Activated CD4-positive, alpha-beta T cell treated with anti-CD3 and anti-CD28 coated beads, Interleukin-2, amount 10 ng/mL, durations not matched to agents 7 days and 5 days (primary cell): ENCODE measurements at regions not wholly inside any gene's neighbourhood (a gene's known extent, or its start where the extent isn't known, plus 50 kb on each side); places are given as distances from the start of the nearest gene placed in this dataset.

Experiments
- CTCF ChIA-PET: fragments of 350-600 bp; sonication (Branson Sonifier 250); formaldehyde crosslinking; loops from one replicate; lab custom pipeline; 2021; ENCODE audit warnings: antibody characterized with exemption; lab: Charles Lee
- POLR2A ChIA-PET: fragments of 350-600 bp; sonication (Branson Sonifier 250); formaldehyde crosslinking; loops from one replicate; lab custom pipeline; 2021; ENCODE audit warnings: antibody characterized with exemption; lab: Charles Lee
- DNase-seq: peaks from one replicate; pipeline ENCODE4 v3.0.0-alpha.2; 2020
- H3K27ac Mint-ChIP-seq: one replicate; pipeline ENCODE4 v1.8.0; 2021; ENCODE audit warnings: mild to moderate bottlenecking, moderate library complexity, mixed read lengths
- H3K27me3 Mint-ChIP-seq: one replicate; pipeline ENCODE4 v1.8.0; 2021; ENCODE audit warnings: mixed read lengths
- H3K36me3 Mint-ChIP-seq: one replicate; pipeline ENCODE4 v1.8.0; 2021; ENCODE audit warnings: low read depth, mixed read lengths
- H3K4me1 Mint-ChIP-seq: one replicate; pipeline ENCODE4 v1.8.0; 2021; ENCODE audit warnings: mixed read lengths
- H3K4me3 Mint-ChIP-seq: one replicate; pipeline ENCODE4 v1.8.0; 2021; ENCODE audit warnings: mild to moderate bottlenecking, moderate library complexity, mixed read lengths
- H3K9me3 Mint-ChIP-seq: one replicate; pipeline ENCODE4 v1.8.0; 2021; ENCODE audit warnings: mixed read lengths

DNA sequence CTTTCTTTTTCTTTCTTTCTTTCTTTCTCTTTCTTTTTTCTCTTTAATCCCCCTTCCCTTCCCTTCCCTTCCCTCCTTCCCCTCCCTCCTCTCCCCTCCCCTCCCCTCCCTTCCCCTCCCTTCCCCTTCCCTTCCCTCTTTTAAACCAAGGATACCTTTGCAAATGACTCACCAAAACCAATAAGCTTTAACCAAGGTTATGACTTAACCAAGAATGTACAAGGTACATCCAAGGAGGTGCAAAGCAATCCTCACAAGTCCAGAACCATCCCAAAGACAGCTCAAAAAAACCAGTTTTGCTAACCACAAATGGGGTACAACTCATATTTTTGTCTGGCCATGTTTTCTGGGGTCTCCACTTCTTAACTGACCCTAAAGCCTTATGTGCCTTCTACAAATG, 174.7 kb upstream of the PPP1R2C start:
- POLR2A ChIA-PET: no interaction called here
- no peak for DNase-seq
- H3K4me1 Mint-ChIP-seq: peaks cover 27% of the 10 kb centered on the region
- CTCF ChIA-PET: no interaction called here
- H3K27ac Mint-ChIP-seq: no peak overlapping the region
- no peaks in the 10 kb centered on the region for H3K27me3 Mint-ChIP-seq
- peaks cover 14% of the 10 kb centered on the region for H3K36me3 Mint-ChIP-seq
- no peak overlapping the region for H3K4me3 Mint-ChIP-seq
- peaks cover 7% of the 10 kb centered on the region for H3K9me3 Mint-ChIP-seq

DNA sequence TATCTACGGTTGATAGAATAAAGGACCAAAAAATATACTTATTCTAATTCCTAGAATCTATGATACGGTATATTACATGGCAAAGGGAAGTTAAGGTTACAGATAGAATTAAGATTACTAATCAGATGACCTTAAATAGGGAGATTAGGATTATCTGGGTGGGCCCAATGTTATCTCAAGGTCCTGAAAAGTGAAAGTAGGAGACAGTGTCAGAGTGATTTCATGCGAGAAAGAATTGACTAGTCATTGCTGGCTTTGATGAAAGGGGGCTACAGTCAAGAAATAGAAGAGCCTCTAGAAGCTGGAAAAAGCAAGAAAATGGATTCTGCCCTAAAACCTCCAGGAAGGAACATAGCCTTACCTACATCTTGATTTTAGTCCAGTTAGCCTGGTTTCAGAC, 176.9 kb upstream of the PPP1R2C start:
- H3K27ac Mint-ChIP-seq: no peak overlapping the region
- ChIA-PET POLR2A (no interaction called here), CTCF (interaction anchor here (1.1 kb wide), 1 partner anchor 96 kb away, joined by 3 read pairs; no protein-coding TSS in a partner anchor)
- H3K4me1 Mint-ChIP-seq: peaks cover 15% of the 10 kb centered on the region
- no peak overlapping the region for H3K4me3 Mint-ChIP-seq
- H3K36me3 Mint-ChIP-seq: peaks cover 4% of the 10 kb centered on the region
- no peak for DNase-seq
- no peaks in the 10 kb centered on the region for H3K9me3 Mint-ChIP-seq
- no peaks in the 10 kb centered on the region for H3K27me3 Mint-ChIP-seq

DNA sequence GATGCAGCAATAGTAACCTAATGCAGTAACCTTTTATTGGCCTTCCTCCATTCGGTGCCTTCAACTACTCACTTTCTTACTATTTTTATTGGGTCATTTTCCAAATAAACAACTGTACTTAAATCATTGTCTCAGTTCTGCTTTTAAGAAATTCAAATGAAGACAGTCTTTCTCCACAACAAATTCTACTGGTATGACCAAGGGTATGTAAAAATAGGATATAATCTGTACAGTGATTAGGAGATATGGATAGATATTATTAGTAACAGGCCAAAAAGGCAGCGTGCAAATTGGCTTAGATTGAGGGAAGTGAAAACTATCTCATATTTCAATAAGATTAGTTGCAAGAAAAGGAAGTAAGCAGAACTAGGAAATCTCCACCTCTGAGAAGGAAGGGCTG, 177.4 kb upstream of the PPP1R2C start:
- Mint-ChIP-seq H3K4me1 (peaks cover 15% of the 10 kb centered on the region), H3K27me3 (no peaks in the 10 kb centered on the region), H3K4me3 (no peak overlapping the region), H3K36me3 (peaks cover 4% of the 10 kb centered on the region), H3K27ac (no peak overlapping the region), H3K9me3 (no peaks in the 10 kb centered on the region)
- ChIA-PET CTCF (interaction anchor here (1.0 to 1.1 kb wide), 2 partner anchors 12 to 96 kb away, joined by 3 read pairs; no protein-coding TSS in a partner anchor), POLR2A (no interaction called here)
- no peak for DNase-seq

DNA sequence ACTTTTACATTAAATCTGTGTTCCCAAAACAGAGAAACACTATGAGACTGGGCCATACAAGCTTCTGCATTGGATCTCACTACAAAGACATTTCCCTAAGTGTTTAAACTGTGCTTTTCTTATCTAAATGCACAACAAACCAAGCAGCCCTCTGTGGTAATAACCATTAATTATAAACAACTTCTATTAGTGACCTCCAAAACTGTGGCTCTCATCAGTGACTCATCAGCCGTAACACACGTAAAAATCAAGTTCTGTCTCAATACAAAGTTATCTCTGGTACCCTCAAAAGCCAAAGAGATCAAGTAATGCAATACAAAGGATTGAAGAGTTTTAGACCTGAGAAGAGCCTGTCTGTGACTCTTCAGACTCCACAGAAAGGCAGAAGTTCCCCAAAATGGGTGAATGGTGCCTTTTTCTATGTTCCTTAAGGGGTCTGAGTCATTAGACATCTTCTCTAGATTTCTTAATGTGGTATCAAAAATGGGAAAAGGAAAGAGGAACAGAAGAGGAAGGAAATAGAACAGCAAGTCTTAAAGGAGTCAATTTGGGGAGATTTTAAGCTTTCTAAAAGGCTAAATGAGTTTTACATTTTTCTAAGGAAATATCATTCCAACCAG, 189.8 kb upstream of the PPP1R2C start:
- no peak for DNase-seq
- no peaks in the 10 kb centered on the region for H3K36me3 Mint-ChIP-seq
- no peaks in the 10 kb centered on the region for H3K27me3 Mint-ChIP-seq
- no peaks in the 10 kb centered on the region for H3K4me1 Mint-ChIP-seq
- no peaks in the 10 kb centered on the region for H3K9me3 Mint-ChIP-seq
- ChIA-PET POLR2A (no interaction called here), CTCF (interaction anchor here (1.5 kb wide), 1 partner anchor 39 kb away, joined by 4 read pairs; no protein-coding TSS in a partner anchor)
- no peak overlapping the region for H3K4me3 Mint-ChIP-seq
- no peak overlapping the region for H3K27ac Mint-ChIP-seq

DNA sequence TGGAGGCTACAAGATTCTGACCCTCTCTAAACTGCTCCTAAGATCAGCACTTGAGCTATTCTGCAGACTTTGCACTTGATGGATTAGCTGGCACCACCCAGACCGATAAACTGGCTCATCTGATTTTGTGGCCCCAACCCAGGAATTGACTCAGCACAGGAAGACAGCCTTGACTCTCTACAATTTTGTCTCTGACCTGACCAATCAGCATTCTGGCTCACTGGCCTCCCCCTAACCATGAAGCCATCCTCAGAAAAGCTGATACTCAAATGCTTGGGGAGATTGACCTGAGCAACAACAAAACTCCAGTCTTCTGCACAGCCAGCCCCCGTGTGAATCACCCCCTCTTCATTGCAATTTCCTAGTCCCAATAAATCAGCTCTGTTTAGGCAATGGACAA, 195.4 kb upstream of the PPP1R2C start:
- H3K4me1 Mint-ChIP-seq: peaks cover 7% of the 10 kb centered on the region
- H3K4me3 Mint-ChIP-seq: no peak overlapping the region
- peaks cover 6% of the 10 kb centered on the region for H3K36me3 Mint-ChIP-seq
- H3K27ac Mint-ChIP-seq: no peak overlapping the region
- POLR2A ChIA-PET: no interaction called here
- no peak for DNase-seq
- CTCF ChIA-PET: no interaction called here
- peaks cover 3% of the 10 kb centered on the region for H3K9me3 Mint-ChIP-seq
- H3K27me3 Mint-ChIP-seq: no peaks in the 10 kb centered on the region

DNA sequence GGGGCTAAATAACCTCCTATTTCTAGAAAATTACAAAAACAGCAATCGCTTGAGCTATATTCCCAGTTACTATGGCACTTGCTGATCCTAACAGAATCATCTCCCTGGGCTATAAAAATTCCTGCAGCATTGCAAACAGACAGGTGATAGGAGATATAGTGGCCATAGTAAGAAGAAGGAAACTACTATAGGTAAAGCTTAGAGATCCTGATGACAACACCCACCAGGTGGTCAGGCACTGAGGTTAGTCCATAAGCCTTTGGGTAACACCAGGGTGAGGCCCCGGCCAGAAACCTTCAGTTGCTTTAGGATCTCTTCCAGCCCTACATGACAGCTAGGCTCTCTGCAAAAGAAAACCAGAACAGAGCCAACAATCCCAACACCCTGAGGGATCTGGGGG, 197.9 kb upstream of the PPP1R2C start:
- POLR2A ChIA-PET: no interaction called here
- Mint-ChIP-seq H3K4me3 (no peak overlapping the region), H3K4me1 (peaks cover 7% of the 10 kb centered on the region), H3K27me3 (no peaks in the 10 kb centered on the region), H3K36me3 (peaks cover 6% of the 10 kb centered on the region), H3K27ac (peak overlapping the region; percentile 9), H3K9me3 (peaks cover 3% of the 10 kb centered on the region)
- DNase-seq: no peak
- CTCF ChIA-PET: interaction anchor here (0.6 to 1.1 kb wide), 5 partner anchors 9 to 359 kb away, joined by 3 to 4 read pairs (median 3); no protein-coding TSS in a partner anchor

DNA sequence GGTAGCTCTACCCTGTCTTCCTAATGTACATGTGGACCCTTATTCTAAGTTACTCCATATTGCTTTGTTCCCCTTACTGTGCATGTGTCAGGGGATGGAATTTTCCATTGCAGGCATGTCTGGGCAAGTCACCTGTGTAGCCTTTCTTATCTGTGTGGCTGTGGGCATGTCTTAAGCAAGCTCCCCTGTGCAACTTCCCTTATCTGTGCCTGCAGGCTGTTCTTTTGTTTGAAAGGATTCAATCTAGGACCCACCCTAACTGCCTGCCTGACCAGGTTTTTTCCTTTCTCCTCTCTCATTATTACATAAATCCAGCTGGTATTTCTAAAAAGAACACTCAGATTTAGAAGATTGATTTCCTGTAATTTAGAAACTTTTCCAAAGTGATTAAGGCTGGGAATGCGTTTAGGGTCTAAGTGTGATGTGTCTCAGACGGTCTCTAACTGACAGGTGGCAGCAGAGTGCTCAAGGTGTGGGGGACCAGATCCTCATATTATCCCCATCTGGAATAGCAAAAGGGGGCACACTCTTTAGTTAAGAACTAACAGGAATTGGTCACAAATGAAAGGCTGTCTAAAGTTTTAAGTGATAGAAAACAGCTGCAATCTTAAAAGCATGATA, 198.9 kb upstream of the PPP1R2C start:
- no peak overlapping the region for H3K4me3 Mint-ChIP-seq
- DNase-seq: no peak
- peaks cover 6% of the 10 kb centered on the region for H3K36me3 Mint-ChIP-seq
- ChIA-PET POLR2A (no interaction called here), CTCF (interaction anchor here (0.6 to 1.6 kb wide), 7 partner anchors 10 to 358 kb away, joined by 3 to 5 read pairs (median 3); no protein-coding TSS in a partner anchor)
- H3K4me1 Mint-ChIP-seq: peaks cover 7% of the 10 kb centered on the region
- H3K27me3 Mint-ChIP-seq: no peaks in the 10 kb centered on the region
- peaks cover 3% of the 10 kb centered on the region for H3K9me3 Mint-ChIP-seq
- H3K27ac Mint-ChIP-seq: peak overlapping the region; percentile 36

DNA sequence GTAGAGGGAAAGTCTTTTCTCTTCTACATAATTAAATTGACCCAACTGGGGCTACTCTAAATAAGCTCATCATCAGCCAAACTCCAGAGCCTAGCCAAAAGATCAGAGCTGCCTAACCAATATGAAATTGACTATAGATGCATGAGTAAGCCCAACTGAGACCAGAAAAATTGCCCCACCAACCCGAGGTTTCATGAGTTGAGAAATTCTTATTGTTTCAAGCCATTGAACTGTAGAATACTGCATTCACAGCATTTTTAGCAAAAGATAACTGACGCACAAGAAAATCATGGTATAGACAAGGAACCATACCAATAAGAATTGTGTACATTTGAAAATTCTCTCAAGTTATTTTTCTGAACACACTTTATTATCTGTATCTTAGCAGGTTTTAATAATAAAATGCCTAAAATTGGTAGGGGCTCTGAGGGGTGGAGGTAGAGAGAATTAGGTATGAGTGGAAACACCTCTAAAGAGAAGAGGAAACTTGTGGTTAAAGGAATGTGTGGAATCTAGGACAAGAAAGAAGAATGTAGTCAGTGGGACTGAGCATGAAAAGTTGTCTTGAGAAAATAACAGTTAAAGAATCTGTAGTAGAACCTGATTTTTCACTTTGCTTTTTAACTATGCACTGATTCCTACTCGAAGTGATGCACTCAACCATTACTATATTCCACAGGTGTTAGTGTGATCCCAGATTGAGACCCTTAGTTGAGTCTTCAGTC, 200.9 kb upstream of the PPP1R2C start:
- Mint-ChIP-seq H3K27me3 (no peaks in the 10 kb centered on the region), H3K36me3 (peaks cover 4% of the 10 kb centered on the region), H3K27ac (peak overlapping the region; percentile 41), H3K4me1 (peaks cover 7% of the 10 kb centered on the region), H3K9me3 (peaks cover 3% of the 10 kb centered on the region), H3K4me3 (no peak overlapping the region)
- DNase-seq: no peak
- POLR2A ChIA-PET: no interaction called here
- CTCF ChIA-PET: interaction anchor here (1.0 to 1.6 kb wide), 3 partner anchors 9 to 13 kb away, joined by 4 to 5 read pairs (median 4); no protein-coding TSS in a partner anchor

DNA sequence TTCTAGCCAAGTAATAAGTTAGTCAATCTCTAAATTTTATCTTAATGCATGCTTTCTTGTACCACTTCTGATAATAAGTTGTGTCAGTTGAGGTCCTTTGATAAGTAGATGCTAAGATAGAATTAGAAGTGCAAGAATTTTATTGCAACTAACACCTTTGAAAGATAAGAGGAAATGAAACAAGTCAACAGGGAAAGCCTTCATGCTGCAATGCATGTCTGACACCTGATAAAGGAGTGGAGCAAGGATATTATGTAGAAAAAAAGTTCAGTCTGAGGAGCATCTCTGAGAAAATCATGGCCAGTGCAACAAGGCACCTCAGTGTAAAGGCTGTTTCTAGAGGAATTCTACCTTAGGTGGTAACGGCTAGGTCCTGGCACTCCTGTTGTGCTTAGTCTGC, 210.7 kb upstream of the PPP1R2C start:
- no peak for DNase-seq
- H3K4me1 Mint-ChIP-seq: no peaks in the 10 kb centered on the region
- CTCF ChIA-PET: interaction anchor here (1.4 kb wide), 1 partner anchor 11 kb away, joined by 4 read pairs; no protein-coding TSS in a partner anchor

DNA sequence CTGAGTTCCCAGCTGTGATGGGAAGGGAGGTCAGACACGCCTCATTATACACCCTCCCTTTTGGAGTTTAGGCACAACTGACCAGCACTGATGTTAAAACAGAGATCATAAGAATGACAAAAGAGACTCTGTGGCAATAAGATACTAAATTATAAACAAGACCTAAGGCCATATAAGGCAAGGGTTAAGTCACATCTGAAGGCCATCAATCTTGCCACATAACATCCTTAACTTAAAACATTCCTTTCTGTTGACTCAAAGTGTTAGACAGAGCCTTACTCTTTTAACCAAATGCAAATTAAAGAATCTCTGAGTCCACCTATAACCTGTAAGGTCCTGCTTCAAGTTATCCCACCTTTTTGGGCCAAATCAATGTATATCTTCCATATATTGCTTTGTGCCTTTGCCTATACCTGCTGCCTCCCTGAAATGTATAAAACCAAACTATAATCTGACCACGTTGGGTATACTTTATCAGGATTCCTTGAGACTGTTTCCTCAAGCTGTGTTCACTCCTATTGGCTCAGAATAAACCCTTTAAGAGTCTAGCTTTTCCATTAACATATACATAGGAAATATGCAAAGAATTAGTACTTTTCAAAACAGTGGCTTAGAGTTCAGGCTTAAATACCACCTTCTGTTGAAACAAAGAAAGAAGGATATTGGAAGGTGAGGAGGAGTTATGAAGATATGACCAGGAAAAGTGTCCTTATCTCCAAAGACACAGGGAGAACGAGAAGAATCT, 214.4 kb upstream of the PPP1R2C start:
- no peak for DNase-seq
- no peak overlapping the region for H3K27ac Mint-ChIP-seq
- H3K4me3 Mint-ChIP-seq: no peak overlapping the region
- ChIA-PET CTCF (no interaction called here), POLR2A (no interaction called here)
- H3K9me3 Mint-ChIP-seq: peaks cover under 1% of the 10 kb centered on the region
- H3K4me1 Mint-ChIP-seq: no peaks in the 10 kb centered on the region
- H3K36me3 Mint-ChIP-seq: no peaks in the 10 kb centered on the region
- H3K27me3 Mint-ChIP-seq: no peaks in the 10 kb centered on the region

More for the DNA sequence above, 210.7 kb upstream of the PPP1R2C start:
- POLR2A ChIA-PET: no interaction called here
- Mint-ChIP-seq H3K27me3 (no peaks in the 10 kb centered on the region), H3K36me3 (no peaks in the 10 kb centered on the region), H3K27ac (no peak overlapping the region), H3K9me3 (peaks cover 2% of the 10 kb centered on the region), H3K4me3 (no peak overlapping the region)

DNA sequence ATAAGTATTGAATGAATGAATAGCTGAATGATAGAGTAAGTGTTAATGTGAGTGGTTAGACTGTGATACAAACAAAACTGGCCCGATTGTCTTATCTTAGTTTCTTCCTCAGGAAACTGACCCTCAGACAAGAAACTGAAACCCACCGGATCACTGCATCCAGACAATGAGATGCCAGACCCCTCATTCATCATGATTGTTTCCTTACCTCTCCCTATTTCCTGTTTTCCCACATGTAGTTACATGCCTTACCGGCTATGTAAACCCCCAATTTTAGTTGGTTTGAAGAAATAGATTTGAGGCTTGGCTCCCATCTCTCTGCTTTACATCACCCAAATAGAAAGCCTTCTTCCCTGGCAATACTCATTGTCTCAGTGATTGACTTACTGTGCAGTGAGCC, 218.9 kb upstream of the PPP1R2C start:
- CTCF ChIA-PET: no interaction called here
- H3K9me3 Mint-ChIP-seq: no peaks in the 10 kb centered on the region
- H3K27me3 Mint-ChIP-seq: no peaks in the 10 kb centered on the region
- no peak overlapping the region for H3K27ac Mint-ChIP-seq
- H3K4me3 Mint-ChIP-seq: no peak overlapping the region
- H3K36me3 Mint-ChIP-seq: no peaks in the 10 kb centered on the region
- no peak for DNase-seq
- POLR2A ChIA-PET: no interaction called here
- no peaks in the 10 kb centered on the region for H3K4me1 Mint-ChIP-seq

DNA sequence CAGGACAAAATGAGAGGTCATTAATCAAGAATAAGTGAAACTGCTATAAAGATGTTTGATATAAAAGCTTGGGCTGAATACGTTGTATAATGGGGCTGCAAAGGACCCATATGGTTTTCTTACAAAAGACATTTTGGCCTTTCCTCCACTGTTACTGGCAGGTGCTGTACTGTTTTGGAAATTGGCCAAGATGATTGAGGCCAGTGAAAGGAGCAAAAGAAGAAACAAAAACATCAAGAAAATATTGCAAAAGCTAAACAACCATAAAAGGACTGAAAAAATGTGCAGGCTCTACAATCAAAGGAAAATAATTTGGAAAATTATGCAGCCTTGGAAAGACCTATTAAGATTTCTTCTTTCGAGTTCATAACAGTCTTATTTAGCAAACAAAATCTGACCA, 222.2 kb upstream of the PPP1R2C start:
- Mint-ChIP-seq H3K4me3 (no peak overlapping the region), H3K27ac (no peak overlapping the region), H3K36me3 (no peaks in the 10 kb centered on the region), H3K9me3 (no peaks in the 10 kb centered on the region), H3K27me3 (no peaks in the 10 kb centered on the region), H3K4me1 (no peaks in the 10 kb centered on the region)
- DNase-seq: no peak
- CTCF ChIA-PET: interaction anchor here (0.6 kb wide), 1 partner anchor 398 kb away, joined by 4 read pairs; no protein-coding TSS in a partner anchor
- POLR2A ChIA-PET: no interaction called here
